ENCODE measurements at regions not wholly inside any gene's neighbourhood (a gene's known extent, or its start where the extent isn't known, plus 50 kb on each side); places are given as distances from the start of the nearest gene placed in this dataset.

- TF ChIP-seq POLR2A (IDR thresholded peaks at IDR 0.05; ENCODE audit: low read length) = no peak
- no peak for TF ChIP-seq GATA1 (IDR thresholded peaks at IDR 0.05; ENCODE audit: low read depth, low read length)
Measured at GRCh38 chr20:4435225-4435624, 186.1 kb upstream of the ADRA1D start.

All from erythroblast (primary cell).